ENCODE measurements at regions not wholly inside any gene's neighbourhood (a gene's known extent, or its start where the extent isn't known, plus 50 kb on each side); places are given as distances from the start of the nearest gene placed in this dataset.

- DNase-seq (ENCODE audit: low spot score) (no peak), ATAC-seq (no peak)
- Mint-ChIP-seq H3K36me3 (no peaks in the 10 kb centered on the region), H3K27me3 (no peaks in the 10 kb centered on the region), H3K9me3 (no peaks in the 10 kb centered on the region), H3K4me3 (no peak overlapping the region), H3K27ac (no peak overlapping the region), H3K4me1 (ENCODE audit: low read depth in 2 of 2) (no peaks in the 10 kb centered on the region)
These were observed 323.4 kb downstream of the PSAT1 start for GRCh38 chr9:78620303-78620702.

- no peak for DNase-seq (ENCODE audit: low spot score)
- ATAC-seq: no peak
- Mint-ChIP-seq H3K27me3 (no peaks in the 10 kb centered on the region), H3K36me3 (no peaks in the 10 kb centered on the region), H3K4me3 (no peak overlapping the region), H3K9me3 (no peaks in the 10 kb centered on the region), H3K4me1 (ENCODE audit: low read depth in 2 of 2) (no peaks in the 10 kb centered on the region), H3K27ac (no peak overlapping the region)
These were observed 323.8 kb downstream of the PSAT1 start for GRCh38 chr9:78620764-78621163.

GRCh38 chr9:78622126-78622525, 325.2 kb downstream of the PSAT1 start:
- Mint-ChIP-seq H3K4me3 (no peak overlapping the region), H3K27me3 (no peaks in the 10 kb centered on the region), H3K36me3 (no peaks in the 10 kb centered on the region), H3K9me3 (no peaks in the 10 kb centered on the region), H3K27ac (no peak overlapping the region), H3K4me1 (ENCODE audit: low read depth in 2 of 2) (no peaks in the 10 kb centered on the region)
- ATAC-seq: no peak
- DNase-seq (ENCODE audit: low spot score): no peak

GRCh38 chr9:78626971-78627370, 330.0 kb downstream of the PSAT1 start:
- H3K27me3 Mint-ChIP-seq: peaks cover 2 to 6% of the 10 kb centered on the region in 2 donors
- DNase-seq (ENCODE audit: low spot score): no peak
- H3K9me3 Mint-ChIP-seq: no peaks in the 10 kb centered on the region
- H3K4me1 Mint-ChIP-seq (ENCODE audit: low read depth in 2 of 2): no peaks in the 10 kb centered on the region
- no peaks in the 10 kb centered on the region for H3K36me3 Mint-ChIP-seq
- H3K27ac Mint-ChIP-seq: no peak overlapping the region
- ATAC-seq: no peak
- H3K4me3 Mint-ChIP-seq: no peak overlapping the region

GRCh38 chr9:78630966-78631365, 334.0 kb downstream of the PSAT1 start:
- H3K9me3 Mint-ChIP-seq: no peaks in the 10 kb centered on the region
- H3K4me3 Mint-ChIP-seq: no peak overlapping the region
- DNase-seq (ENCODE audit: low spot score) (no peak), ATAC-seq (no peak)
- H3K4me1 Mint-ChIP-seq (ENCODE audit: low read depth in 2 of 2): no peaks in the 10 kb centered on the region
- peaks cover 2 to 6% of the 10 kb centered on the region in 2 donors for H3K27me3 Mint-ChIP-seq
- no peaks in the 10 kb centered on the region for H3K36me3 Mint-ChIP-seq
- H3K27ac Mint-ChIP-seq: no peak overlapping the region

GRCh38 chr9:78640728-78641127, 343.8 kb downstream of the PSAT1 start:
- DNase-seq (ENCODE audit: low spot score) (no peak), ATAC-seq (no peak)
- Mint-ChIP-seq H3K4me1 (ENCODE audit: low read depth in 2 of 2) (no peaks in the 10 kb centered on the region), H3K27me3 (peaks cover 0 to 2% of the 10 kb centered on the region in 2 donors), H3K36me3 (no peaks in the 10 kb centered on the region), H3K9me3 (peaks cover 3% of the 10 kb centered on the region), H3K27ac (no peak overlapping the region), H3K4me3 (no peak overlapping the region)

- H3K36me3 Mint-ChIP-seq: no peaks in the 10 kb centered on the region
- no peaks in the 10 kb centered on the region for H3K27me3 Mint-ChIP-seq
- no peaks in the 10 kb centered on the region for H3K4me1 Mint-ChIP-seq (ENCODE audit: low read depth in 2 of 2)
- no peak for DNase-seq (ENCODE audit: low spot score)
- ATAC-seq: no peak
- no peak overlapping the region for H3K27ac Mint-ChIP-seq
- H3K9me3 Mint-ChIP-seq: peaks cover 6% of the 10 kb centered on the region
- H3K4me3 Mint-ChIP-seq: no peak overlapping the region
These were observed 347.4 kb downstream of the PSAT1 start for GRCh38 chr9:78644359-78644758.

GRCh38 chr9:78654324-78654723, 357.4 kb downstream of the PSAT1 start:
- peaks cover under 1% of the 10 kb centered on the region for H3K9me3 Mint-ChIP-seq

GRCh38 chr9:78663369-78663768, 366.4 kb downstream of the PSAT1 start:
- no peaks in the 10 kb centered on the region for H3K36me3 Mint-ChIP-seq
- no peak overlapping the region for H3K4me3 Mint-ChIP-seq
- no peak for ATAC-seq
- no peak for DNase-seq (ENCODE audit: low spot score)
- peaks cover 0 to 5% of the 10 kb centered on the region in 2 donors for H3K27me3 Mint-ChIP-seq
- no peaks in the 10 kb centered on the region for H3K4me1 Mint-ChIP-seq (ENCODE audit: low read depth in 2 of 2)
- H3K27ac Mint-ChIP-seq: no peak overlapping the region
- H3K9me3 Mint-ChIP-seq: peaks cover 16% of the 10 kb centered on the region

More at GRCh38 chr9:78654324-78654723, 357.4 kb downstream of the PSAT1 start:
- Mint-ChIP-seq H3K27me3 (no peaks in the 10 kb centered on the region), H3K4me1 (ENCODE audit: low read depth in 2 of 2) (no peaks in the 10 kb centered on the region), H3K4me3 (no peak overlapping the region), H3K27ac (no peak overlapping the region), H3K36me3 (no peaks in the 10 kb centered on the region)
- no peak for DNase-seq (ENCODE audit: low spot score)
- no peak for ATAC-seq

- H3K36me3 Mint-ChIP-seq: no peaks in the 10 kb centered on the region
- no peak overlapping the region for H3K27ac Mint-ChIP-seq
- no peak overlapping the region for H3K4me3 Mint-ChIP-seq
- DNase-seq (ENCODE audit: low spot score) (no peak), ATAC-seq (no peak)
- H3K27me3 Mint-ChIP-seq: peaks cover 0 to 5% of the 10 kb centered on the region in 2 donors
- no peaks in the 10 kb centered on the region for H3K4me1 Mint-ChIP-seq (ENCODE audit: low read depth in 2 of 2)
- H3K9me3 Mint-ChIP-seq: peaks cover 16% of the 10 kb centered on the region
These were observed 367.4 kb downstream of the PSAT1 start for GRCh38 chr9:78664370-78664769.

GRCh38 chr9:78666818-78667414, 370.0 kb downstream of the PSAT1 start:
- Mint-ChIP-seq H3K4me3 (no peak overlapping the region), H3K36me3 (no peaks in the 10 kb centered on the region), H3K9me3 (peaks cover 19% of the 10 kb centered on the region), H3K4me1 (ENCODE audit: low read depth in 2 of 2) (no peaks in the 10 kb centered on the region), H3K27ac (no peak overlapping the region), H3K27me3 (peaks cover 0 to 2% of the 10 kb centered on the region in 2 donors)
- no peak for ATAC-seq
- DNase-seq (ENCODE audit: low spot score): no peak

GRCh38 chr9:78668148-78668832, 371.4 kb downstream of the PSAT1 start:
- H3K4me1 Mint-ChIP-seq (ENCODE audit: low read depth in 2 of 2): no peaks in the 10 kb centered on the region
- no peak for ATAC-seq
- H3K27ac Mint-ChIP-seq: no peak overlapping the region
- DNase-seq (ENCODE audit: low spot score): no peak
- H3K4me3 Mint-ChIP-seq: no peak overlapping the region
- no peaks in the 10 kb centered on the region for H3K36me3 Mint-ChIP-seq
- no peaks in the 10 kb centered on the region for H3K27me3 Mint-ChIP-seq
- peaks cover 13% of the 10 kb centered on the region for H3K9me3 Mint-ChIP-seq

GRCh38 chr9:78669591-78669990, 372.7 kb downstream of the PSAT1 start:
- Mint-ChIP-seq H3K36me3 (no peaks in the 10 kb centered on the region), H3K4me3 (no peak overlapping the region), H3K9me3 (peaks cover 13% of the 10 kb centered on the region), H3K4me1 (ENCODE audit: low read depth in 2 of 2) (no peaks in the 10 kb centered on the region), H3K27ac (no peak overlapping the region), H3K27me3 (no peaks in the 10 kb centered on the region)
- DNase-seq (ENCODE audit: low spot score): no peak
- ATAC-seq: no peak

GRCh38 chr9:78671785-78672184, 374.9 kb downstream of the PSAT1 start:
- DNase-seq (ENCODE audit: low spot score): no peak
- H3K9me3 Mint-ChIP-seq: peaks cover 11% of the 10 kb centered on the region
- H3K4me1 Mint-ChIP-seq (ENCODE audit: low read depth in 2 of 2): no peaks in the 10 kb centered on the region
- H3K4me3 Mint-ChIP-seq: no peak overlapping the region
- H3K36me3 Mint-ChIP-seq: no peaks in the 10 kb centered on the region
- no peak overlapping the region for H3K27ac Mint-ChIP-seq
- ATAC-seq: no peak
- H3K27me3 Mint-ChIP-seq: no peaks in the 10 kb centered on the region

- Mint-ChIP-seq H3K4me1 (ENCODE audit: low read depth in 2 of 2) (no peaks in the 10 kb centered on the region), H3K4me3 (no peak overlapping the region), H3K27ac (no peak overlapping the region), H3K36me3 (no peaks in the 10 kb centered on the region), H3K27me3 (no peaks in the 10 kb centered on the region), H3K9me3 (peaks cover 4% of the 10 kb centered on the region)
- DNase-seq (ENCODE audit: low spot score): no peak
- no peak for ATAC-seq
These were observed 377.9 kb downstream of the PSAT1 start for GRCh38 chr9:78674874-78675273.

All from natural killer cell treated with Interleukin-12 subunit alpha and Interleukin-12 subunit beta and Interleukin-15 and Interleukin-18, amount 100 ng/mL, for 72 hours (primary cell).